HFFc6 (cell line): ENCODE measurements at regions not wholly inside any gene's neighbourhood (a gene's known extent, or its start where the extent isn't known, plus 50 kb on each side); places are given as distances from the start of the nearest gene placed in this dataset.

Source experiments
- DNase-seq: peaks from one replicate; pipeline ENCODE4 v3.0.0-alpha.2; 2018
- H3K27ac Mint-ChIP-seq: 2 replicates; pipeline ENCODE4 v1.8.0; 2020; ENCODE audit warnings: mild to moderate bottlenecking, mixed read lengths
- H3K27me3 Mint-ChIP-seq: 2 replicates; pipeline ENCODE4 v1.8.0; 2021; ENCODE audit warnings: mild to moderate bottlenecking, moderate library complexity, mixed read lengths; ENCODE audit not compliant: insufficient read depth
- H3K36me3 Mint-ChIP-seq: 2 replicates; pipeline ENCODE4 v1.8.0; 2021; ENCODE audit warnings: low read depth, mixed read lengths
- H3K4me1 Mint-ChIP-seq: 2 replicates; pipeline ENCODE4 v1.8.0; 2020; ENCODE audit warnings: low read depth, mixed read lengths
- H3K4me3 Mint-ChIP-seq: 2 replicates; pipeline ENCODE4 v1.8.0; 2020; ENCODE audit warnings: mild to moderate bottlenecking, moderate library complexity, mixed read lengths
- H3K9me3 Mint-ChIP-seq: 2 replicates; pipeline ENCODE4 v1.8.0; 2020; ENCODE audit warnings: mild to moderate bottlenecking, mixed read lengths
- TF ChIP-seq, protein P1 (sequence below): fragments of 200-600 bp; sonication (generic); IDR thresholded peaks from 2 replicates; pipeline ENCODE4 v1.5.0; 2021; ENCODE audit warnings: antibody characterized with exemption, mild to moderate bottlenecking

DNA sequence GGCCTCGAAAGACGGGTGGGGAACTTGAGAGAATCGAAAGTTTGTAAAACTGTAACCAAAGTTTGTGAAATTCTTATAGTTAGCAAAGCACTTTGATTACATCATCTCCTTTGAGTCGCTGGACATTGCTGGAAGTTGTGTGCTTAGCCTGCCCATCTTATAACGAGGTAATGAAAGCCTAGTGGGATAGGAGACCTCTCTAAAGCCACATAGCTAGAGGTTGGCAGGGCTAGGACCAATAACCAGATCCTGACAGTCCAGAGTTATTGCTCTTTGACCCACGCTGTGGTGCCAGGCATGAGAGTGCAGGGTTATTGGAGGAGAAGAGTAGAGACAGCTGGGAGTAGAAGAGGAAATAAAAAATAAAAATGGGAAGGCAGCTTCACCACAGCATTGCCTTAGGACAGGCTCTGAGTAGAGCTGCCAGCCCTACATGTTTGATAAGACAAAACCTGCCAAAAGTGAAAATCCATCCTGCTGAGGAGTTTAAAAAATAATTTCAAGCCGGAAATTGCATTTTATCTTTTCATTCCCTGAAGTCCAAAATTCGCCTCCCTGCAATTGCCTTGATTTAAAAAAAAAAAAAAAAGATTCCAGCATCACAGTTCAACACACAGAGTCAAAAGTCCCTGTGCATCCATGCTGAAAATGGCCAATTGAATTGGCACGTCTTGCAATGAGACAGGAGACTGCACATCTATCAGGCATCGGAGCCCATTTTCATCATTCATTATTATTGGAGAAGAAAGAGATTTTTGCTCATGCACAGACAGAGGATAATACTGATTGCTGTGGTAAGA is 225.5 kb upstream of the POU2AF2 start:
- H3K27ac Mint-ChIP-seq, result no peak overlapping the region
- no peaks in the 10 kb centered on the region for H3K36me3 Mint-ChIP-seq
- TF ChIP-seq, protein P1, sequence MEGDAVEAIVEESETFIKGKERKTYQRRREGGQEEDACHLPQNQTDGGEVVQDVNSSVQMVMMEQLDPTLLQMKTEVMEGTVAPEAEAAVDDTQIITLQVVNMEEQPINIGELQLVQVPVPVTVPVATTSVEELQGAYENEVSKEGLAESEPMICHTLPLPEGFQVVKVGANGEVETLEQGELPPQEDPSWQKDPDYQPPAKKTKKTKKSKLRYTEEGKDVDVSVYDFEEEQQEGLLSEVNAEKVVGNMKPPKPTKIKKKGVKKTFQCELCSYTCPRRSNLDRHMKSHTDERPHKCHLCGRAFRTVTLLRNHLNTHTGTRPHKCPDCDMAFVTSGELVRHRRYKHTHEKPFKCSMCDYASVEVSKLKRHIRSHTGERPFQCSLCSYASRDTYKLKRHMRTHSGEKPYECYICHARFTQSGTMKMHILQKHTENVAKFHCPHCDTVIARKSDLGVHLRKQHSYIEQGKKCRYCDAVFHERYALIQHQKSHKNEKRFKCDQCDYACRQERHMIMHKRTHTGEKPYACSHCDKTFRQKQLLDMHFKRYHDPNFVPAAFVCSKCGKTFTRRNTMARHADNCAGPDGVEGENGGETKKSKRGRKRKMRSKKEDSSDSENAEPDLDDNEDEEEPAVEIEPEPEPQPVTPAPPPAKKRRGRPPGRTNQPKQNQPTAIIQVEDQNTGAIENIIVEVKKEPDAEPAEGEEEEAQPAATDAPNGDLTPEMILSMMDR, result no peak
- no peaks in the 10 kb centered on the region; the same call in 1 of the 2 replicates for H3K4me1 Mint-ChIP-seq
- DNase-seq, result no peak
- no peak overlapping the region for H3K4me3 Mint-ChIP-seq
- peaks cover 2% of the 10 kb centered on the region; the same call in 1 of the 2 replicates for H3K27me3 Mint-ChIP-seq
- no peaks in the 10 kb centered on the region for H3K9me3 Mint-ChIP-seq

DNA sequence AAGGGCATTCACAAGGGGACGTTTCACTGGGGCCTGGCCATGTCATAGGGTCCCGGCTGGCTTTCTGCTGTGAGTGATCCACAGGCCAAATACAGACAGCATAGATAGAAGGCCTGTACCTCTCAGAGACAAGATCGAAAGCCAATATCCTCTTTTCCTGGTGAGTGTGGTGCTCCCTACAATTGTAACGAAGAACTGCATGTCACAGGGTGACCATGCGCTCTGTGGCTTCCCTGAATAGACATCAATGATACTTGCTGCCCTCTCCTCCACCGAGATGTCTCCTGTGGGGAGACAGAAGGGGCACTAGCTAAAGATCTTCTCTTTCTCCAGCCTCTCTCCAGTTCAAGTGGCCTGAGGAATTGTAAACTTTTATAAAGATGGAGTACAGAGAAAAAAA is 226.1 kb upstream of the POU2AF2 start:
- TF ChIP-seq, protein P1, result no peak
- H3K27me3 Mint-ChIP-seq, result no peaks in the 10 kb centered on the region

DNA sequence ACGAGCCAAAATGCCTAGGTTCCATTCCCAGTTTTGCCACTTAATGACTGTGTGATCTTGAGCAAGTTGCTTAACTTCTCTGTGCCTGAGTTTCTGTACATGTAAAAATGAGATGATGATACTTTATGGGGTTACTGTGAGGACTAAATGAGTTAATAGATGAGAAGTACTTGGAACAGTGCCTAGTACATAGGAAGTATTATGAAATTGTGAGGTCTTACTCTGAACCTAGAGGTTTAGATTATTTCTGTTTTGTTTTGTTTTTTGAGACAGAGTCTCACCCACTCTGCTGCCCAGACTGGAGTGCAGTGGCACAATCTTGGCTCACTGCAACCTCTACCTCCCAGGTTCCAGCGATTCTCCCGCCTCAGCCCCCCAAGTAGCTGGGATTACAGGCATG is 227.0 kb upstream of the POU2AF2 start:
- TF ChIP-seq, protein P1, result no peak
- Mint-ChIP-seq H3K36me3 (no peaks in the 10 kb centered on the region), H3K4me3 (no peak overlapping the region), H3K4me1 (no peaks in the 10 kb centered on the region; the same call in 1 of the 2 replicates), H3K9me3 (no peaks in the 10 kb centered on the region), H3K27me3 (peaks cover 2% of the 10 kb centered on the region), H3K27ac (no peak overlapping the region)
- DNase-seq, result no peak

More for the DNA sequence above, 226.1 kb upstream of the POU2AF2 start:
- H3K9me3 Mint-ChIP-seq, result no peaks in the 10 kb centered on the region
- H3K27ac Mint-ChIP-seq, result no peak overlapping the region
- no peaks in the 10 kb centered on the region; the same call in 1 of the 2 replicates for H3K4me1 Mint-ChIP-seq
- H3K36me3 Mint-ChIP-seq, result no peaks in the 10 kb centered on the region
- no peak overlapping the region for H3K4me3 Mint-ChIP-seq
- DNase-seq, result no peak

DNA sequence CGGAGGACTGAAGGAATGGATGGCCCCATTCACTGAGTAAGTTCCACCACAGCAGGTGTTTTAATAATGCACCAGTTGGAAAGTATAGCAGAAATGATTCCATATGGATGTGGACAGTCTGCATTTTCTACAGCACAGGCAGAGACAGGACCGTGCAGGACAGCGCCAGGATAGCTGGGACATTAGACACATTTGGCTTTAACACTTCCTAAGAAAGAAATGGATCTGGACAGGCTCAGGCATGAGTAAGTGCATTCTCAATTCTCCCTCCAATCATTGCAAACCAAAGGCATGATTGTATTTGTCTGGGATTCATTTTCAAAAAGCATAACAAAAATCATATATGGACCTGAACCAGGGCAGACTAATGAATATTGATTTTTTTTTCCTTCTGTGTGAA is 233.0 kb upstream of the POU2AF2 start:
- H3K4me1 Mint-ChIP-seq, result no peaks in the 10 kb centered on the region
- H3K4me3 Mint-ChIP-seq, result no peak overlapping the region
- TF ChIP-seq, protein P1, result no peak
- DNase-seq, result no peak
- peaks cover 3% of the 10 kb centered on the region for H3K27me3 Mint-ChIP-seq
- H3K27ac Mint-ChIP-seq, result no peak overlapping the region
- no peaks in the 10 kb centered on the region for H3K36me3 Mint-ChIP-seq
- peaks cover 3% of the 10 kb centered on the region; the same call in 1 of the 2 replicates for H3K9me3 Mint-ChIP-seq

DNA sequence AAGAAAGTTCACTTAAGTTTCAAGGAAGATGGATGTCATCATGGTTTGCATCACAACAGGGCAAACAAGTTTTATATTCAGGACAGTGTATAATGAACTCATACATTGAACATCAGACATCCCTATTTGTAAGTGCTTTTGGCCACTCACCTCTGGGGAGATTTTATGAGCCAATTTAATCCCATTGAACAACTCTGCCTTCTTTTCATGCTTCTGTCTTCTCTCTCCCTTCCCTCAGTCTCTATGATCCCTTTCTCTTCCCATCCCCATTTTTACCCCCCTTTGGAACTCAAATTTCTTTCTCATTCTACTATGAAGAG is 234.3 kb upstream of the POU2AF2 start:
- no peaks in the 10 kb centered on the region for H3K36me3 Mint-ChIP-seq
- no peaks in the 10 kb centered on the region for H3K4me1 Mint-ChIP-seq
- H3K9me3 Mint-ChIP-seq, result peaks cover 3% of the 10 kb centered on the region; the same call in 1 of the 2 replicates
- H3K27ac Mint-ChIP-seq, result no peak overlapping the region
- no peak overlapping the region for H3K4me3 Mint-ChIP-seq
- H3K27me3 Mint-ChIP-seq, result peaks cover 3% of the 10 kb centered on the region
- DNase-seq, result no peak
- TF ChIP-seq, protein P1, result no peak
